Cardiac fibroblast (primary cell): ENCODE measurements at regions not wholly inside any gene's neighbourhood (a gene's known extent, or its start where the extent isn't known, plus 50 kb on each side); places are given as distances from the start of the nearest gene placed in this dataset.

Source experiments
- DNase-seq, 2 donors: peaks; one replicate each; pipeline versions ENCODE4 v3.0.0 to v3.0.0-alpha.2; 2010; ENCODE audit warnings: low read depth in 2 of 2
- H3K4me3 ChIP-seq, 2 donors: replicated peaks in 1 of 2; 1 replicate in 1 of 2; 2 replicates in 1 of 2; pipeline ENCODE4 v1.5.1; 2011; ENCODE audit warnings: low read depth in 2 of 2, low read length in 2 of 2, mild to moderate bottlenecking in 2 of 2, moderate library complexity in 1 of 2
- CTCF ChIP-seq: IDR thresholded peaks from one replicate; pipeline ENCODE4 v1.5.1; 2011; ENCODE audit warnings: low read depth, mild to moderate bottlenecking, low read length, inconsistent platforms

DNA sequence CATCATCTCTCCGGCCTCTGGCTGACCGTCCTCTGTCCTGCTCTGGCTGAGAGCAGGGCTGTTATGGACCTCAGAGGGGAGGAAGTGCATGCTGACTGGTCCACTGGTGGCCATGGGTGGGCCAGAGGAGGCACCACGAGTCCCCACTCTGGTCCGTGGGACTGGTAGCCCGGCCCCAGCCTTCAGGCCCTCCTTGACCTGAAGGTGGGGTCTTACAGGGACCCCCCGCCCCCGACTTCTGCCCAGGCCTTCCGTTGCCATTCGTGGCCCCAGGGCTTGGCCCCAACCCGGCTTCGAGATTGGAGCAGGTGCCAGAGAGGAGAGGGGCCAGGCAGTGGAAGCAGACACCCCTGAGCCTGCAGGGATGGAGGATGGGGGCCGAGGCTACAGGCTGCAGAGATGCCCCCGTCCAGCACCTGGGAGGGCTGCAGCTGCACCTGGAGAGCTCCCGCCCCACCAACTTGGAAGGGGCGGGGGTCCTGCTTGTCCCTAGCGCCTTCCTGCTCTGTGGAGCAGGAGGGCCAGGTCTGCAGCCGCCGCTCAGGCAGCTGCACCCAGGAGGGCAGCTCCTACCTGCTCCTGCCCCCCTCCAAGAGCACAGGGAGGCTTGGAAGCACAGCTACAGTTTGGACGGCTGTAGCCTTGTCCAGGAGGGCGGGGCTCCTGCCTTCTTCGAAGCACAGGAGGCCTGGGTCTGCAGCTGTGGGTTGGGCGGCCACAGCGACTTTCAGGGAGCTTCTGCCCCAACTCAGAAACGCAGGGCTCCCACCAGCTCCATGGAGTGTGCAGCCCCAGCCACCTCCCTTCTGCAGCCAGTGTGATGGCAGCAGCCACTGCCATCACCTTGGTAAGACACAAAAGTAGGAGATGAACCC lies 142.5 kb downstream of the KLF13 start:
- DNase-seq: no peak
- no peak overlapping the region for H3K4me3 ChIP-seq
- TF ChIP-seq CTCF: no peak

DNA sequence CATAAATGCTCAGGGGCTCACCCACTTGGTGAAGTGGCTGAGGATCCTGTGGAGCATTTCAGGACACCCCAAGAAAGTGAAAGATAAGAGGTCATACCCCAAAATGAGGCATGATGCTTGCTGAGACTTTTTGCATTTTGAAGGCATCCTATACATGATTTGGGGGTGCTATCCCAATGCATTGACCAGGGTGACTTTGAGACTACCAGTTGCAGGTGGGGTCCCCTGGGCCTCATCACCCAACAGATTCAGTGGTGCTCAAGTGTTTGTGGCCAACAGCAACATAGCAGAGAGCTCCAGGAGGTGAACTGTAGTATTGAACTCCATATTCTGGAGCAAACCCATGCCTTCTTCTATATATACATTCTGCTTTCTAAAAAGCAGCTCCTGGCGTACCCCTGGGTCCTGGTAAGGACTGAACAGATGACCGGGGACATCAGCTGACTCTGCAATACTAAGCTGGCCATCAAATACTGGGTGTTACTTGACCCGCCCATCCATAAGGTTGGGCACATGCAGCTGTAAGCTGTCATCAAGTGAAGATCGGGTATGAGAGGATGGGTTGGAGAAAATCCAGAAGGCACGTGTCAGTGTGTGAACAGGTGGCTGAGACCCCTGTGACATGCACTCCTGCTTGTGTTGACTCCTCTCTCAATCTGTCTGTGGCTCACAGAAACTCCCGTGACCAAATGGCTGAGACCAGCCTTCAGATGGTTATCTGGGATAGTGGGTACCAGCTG lies 143.3 kb downstream of the KLF13 start:
- DNase-seq: no peak
- H3K4me3 ChIP-seq: no peak overlapping the region
- no peak for TF ChIP-seq CTCF

- TF ChIP-seq CTCF: no peak
- H3K4me3 ChIP-seq: no peak overlapping the region
- no peak for DNase-seq
Observed at GRCh38 chr15:31470756-31471155, 144.1 kb downstream of the KLF13 start.

- peak; percentile 86 to 94 for DNase-seq
Observed at GRCh38 chr15:31471731-31472430, 145.2 kb downstream of the KLF13 start.

DNA sequence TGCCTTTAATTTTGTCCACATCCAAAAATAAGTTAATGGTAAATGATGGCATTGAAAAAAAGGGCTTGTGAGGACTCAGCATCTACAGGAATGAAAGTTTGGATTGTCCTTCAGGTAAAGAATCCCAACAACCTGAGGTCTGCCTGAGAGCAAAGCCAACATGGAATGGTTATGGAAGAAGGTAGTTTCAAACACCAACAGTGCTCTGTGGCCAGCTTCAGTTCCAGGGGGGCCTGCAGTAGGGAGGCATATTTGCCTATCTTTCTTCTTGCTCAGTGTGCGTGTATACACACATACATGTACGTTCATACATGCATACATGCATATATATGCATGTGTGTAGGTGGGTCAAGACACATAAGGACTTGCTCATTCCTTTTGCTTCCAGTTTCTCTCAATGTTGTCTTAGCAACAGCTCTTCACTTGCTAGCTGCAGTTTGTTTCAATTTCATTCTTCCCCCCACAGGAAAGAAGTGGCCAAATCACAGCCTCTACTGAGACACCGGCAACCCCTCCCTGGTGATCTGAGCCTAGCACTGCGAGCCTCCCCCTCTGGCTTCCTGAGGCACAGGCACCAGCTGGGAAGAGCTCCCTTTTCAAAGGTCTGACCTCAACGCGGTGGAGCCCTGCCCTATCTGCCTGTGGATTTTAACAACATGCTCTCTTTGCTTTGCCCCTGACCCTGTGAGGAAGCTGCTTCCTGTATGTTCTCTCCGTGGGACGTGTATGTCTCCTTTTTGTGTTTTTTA lies 146.2 kb downstream of the KLF13 start:
- no peak for TF ChIP-seq CTCF
- no peak overlapping the region for H3K4me3 ChIP-seq
- peak; percentile 53 to 65 for DNase-seq

More at GRCh38 chr15:31471731-31472430, 145.2 kb downstream of the KLF13 start:
- TF ChIP-seq CTCF: no peak
- H3K4me3 ChIP-seq: no peak overlapping the region
